Type B pancreatic cell (in vitro differentiated cells): ENCODE measurements at regions not wholly inside any gene's neighbourhood (a gene's known extent, or its start where the extent isn't known, plus 50 kb on each side); places are given as distances from the start of the nearest gene placed in this dataset.

Experiments used
- DNase-seq: peaks from one replicate; pipeline ENCODE4 v3.0.0; 2021; ENCODE audit warnings: mixed read lengths; ENCODE audit not compliant: unreplicated experiment; ENCODE audit errors: extremely low spot score
- H3K27ac Mint-ChIP-seq: 2 replicates; pipeline ENCODE4 v1.8.0; 2021; ENCODE audit warnings: mild to moderate bottlenecking, mixed read lengths
- H3K27me3 Mint-ChIP-seq: 2 replicates; pipeline ENCODE4 v1.8.0; 2021; ENCODE audit warnings: mixed read lengths
- H3K36me3 Mint-ChIP-seq: 2 replicates; pipeline ENCODE4 v1.8.0; 2021; ENCODE audit warnings: mixed read lengths
- H3K4me1 Mint-ChIP-seq: one replicate; pipeline ENCODE4 v1.8.0; 2021; ENCODE audit warnings: mixed read lengths; ENCODE audit not compliant: unreplicated experiment
- H3K4me3 Mint-ChIP-seq: 2 replicates; pipeline ENCODE4 v1.8.0; 2021; ENCODE audit warnings: mild to moderate bottlenecking, mixed read lengths
- H3K9me3 Mint-ChIP-seq: 2 replicates; pipeline ENCODE4 v1.8.0; 2021; ENCODE audit warnings: mixed read lengths
- CTCF ChIP-seq: fragments of 200-600 bp; sonication (generic); conservative IDR thresholded peaks from 2 replicates; pipeline ENCODE4 v1.5.0; 2021; ENCODE audit warnings: antibody characterized with exemption, mild to moderate bottlenecking

DNA sequence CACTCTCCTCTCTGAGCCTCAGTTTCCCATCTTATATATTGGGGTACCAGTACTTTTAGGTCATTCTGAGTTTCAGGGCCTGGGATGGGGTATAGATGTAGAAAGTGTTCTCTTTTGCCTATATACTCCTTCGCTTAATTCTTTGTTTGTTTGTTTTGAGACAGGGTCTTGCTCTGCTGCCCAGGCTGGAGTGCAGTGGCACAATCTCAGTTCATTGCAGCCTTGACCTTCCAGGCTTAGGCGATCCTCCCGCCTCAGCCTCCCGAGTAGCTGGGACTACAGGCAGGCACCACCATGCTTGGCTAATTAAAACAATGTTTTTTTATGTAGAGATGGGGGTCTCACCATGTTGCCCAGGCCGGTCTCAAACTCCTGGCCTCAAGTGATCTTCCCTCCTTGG, 152.1 kb downstream of the AACS start:
- DNase-seq: no peak
- Mint-ChIP-seq H3K4me1 (no peaks in the 10 kb centered on the region), H3K36me3 (no peaks in the 10 kb centered on the region), H3K4me3 (no peak overlapping the region), H3K27me3 (peaks cover 24% of the 10 kb centered on the region), H3K27ac (no peak overlapping the region), H3K9me3 (no peaks in the 10 kb centered on the region)
- no peak for TF ChIP-seq CTCF

DNA sequence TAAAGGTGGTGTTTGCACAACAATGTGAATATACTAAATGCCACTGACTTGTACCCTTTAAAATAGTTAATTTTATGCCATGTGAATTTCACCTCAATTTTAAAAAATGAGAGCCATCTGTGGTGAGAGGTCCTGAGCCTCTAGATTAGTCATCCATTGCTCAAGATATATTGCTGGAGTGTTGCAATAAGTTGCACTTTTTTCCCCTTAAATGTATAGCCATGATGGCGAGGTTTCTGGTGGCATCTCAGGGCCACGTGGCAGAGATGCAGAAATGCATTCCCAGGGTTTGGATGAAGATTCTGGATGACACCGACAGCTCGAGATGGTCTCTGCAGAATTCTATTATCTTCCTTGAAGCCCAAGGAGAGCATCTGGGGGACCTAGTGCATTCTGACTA, 153.7 kb downstream of the AACS start:
- H3K27me3 Mint-ChIP-seq: peaks cover 15% of the 10 kb centered on the region
- no peak overlapping the region for H3K4me3 Mint-ChIP-seq
- no peaks in the 10 kb centered on the region for H3K4me1 Mint-ChIP-seq
- DNase-seq: no peak
- no peaks in the 10 kb centered on the region for H3K9me3 Mint-ChIP-seq
- no peaks in the 10 kb centered on the region for H3K36me3 Mint-ChIP-seq
- no peak for TF ChIP-seq CTCF
- H3K27ac Mint-ChIP-seq: no peak overlapping the region

- Mint-ChIP-seq H3K4me3 (no peak overlapping the region), H3K4me1 (no peaks in the 10 kb centered on the region)
Measured at GRCh38 chr12:125220404-125221273, 155.4 kb downstream of the AACS start.

GRCh38 chr12:125221602-125222001, 156.4 kb downstream of the AACS start:
- no peak overlapping the region for H3K27ac Mint-ChIP-seq
- H3K36me3 Mint-ChIP-seq: no peaks in the 10 kb centered on the region
- no peak for TF ChIP-seq CTCF
- H3K9me3 Mint-ChIP-seq: no peaks in the 10 kb centered on the region
- H3K4me3 Mint-ChIP-seq: no peak overlapping the region
- peaks cover 15% of the 10 kb centered on the region for H3K27me3 Mint-ChIP-seq
- DNase-seq: no peak
- H3K4me1 Mint-ChIP-seq: no peaks in the 10 kb centered on the region

More at GRCh38 chr12:125220404-125221273, 155.4 kb downstream of the AACS start:
- DNase-seq: no peak
- Mint-ChIP-seq H3K27ac (no peak overlapping the region), H3K27me3 (peaks cover 15% of the 10 kb centered on the region), H3K9me3 (no peaks in the 10 kb centered on the region), H3K36me3 (no peaks in the 10 kb centered on the region)
- TF ChIP-seq CTCF: no peak

DNA sequence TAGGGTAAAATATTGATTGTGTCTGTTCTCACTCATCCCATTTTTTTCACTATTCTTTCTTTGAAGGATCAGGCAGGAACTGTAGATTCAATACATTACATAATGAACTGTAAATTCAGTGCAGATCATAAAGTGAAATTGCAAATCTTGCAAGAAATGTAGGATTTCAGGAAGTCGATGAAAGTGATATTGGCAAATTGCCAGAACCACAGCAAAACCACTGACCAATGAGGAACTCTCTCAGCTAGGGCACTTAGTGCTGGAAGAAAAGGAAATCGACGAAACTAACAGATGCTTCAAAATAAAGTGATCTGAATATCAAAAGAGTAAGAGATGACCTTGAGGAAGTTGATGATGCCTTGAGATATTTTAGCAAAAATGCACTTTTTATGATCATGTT, 157.6 kb downstream of the AACS start:
- Mint-ChIP-seq H3K27me3 (peaks cover 12% of the 10 kb centered on the region), H3K4me3 (no peak overlapping the region), H3K27ac (no peak overlapping the region), H3K4me1 (no peaks in the 10 kb centered on the region), H3K36me3 (no peaks in the 10 kb centered on the region), H3K9me3 (no peaks in the 10 kb centered on the region)
- no peak for DNase-seq
- no peak for TF ChIP-seq CTCF
